Femur (tissue), 1 donor: ENCODE measurements at regions not wholly inside any gene's neighbourhood (a gene's known extent, or its start where the extent isn't known, plus 50 kb on each side); places are given as distances from the start of the nearest gene placed in this dataset.
A peak's percentile ranks its signal among the peaks of the same experiment; 100 is the strongest.
"Not testable (repeated sequence)": the region's sequence is repeated elsewhere in the genome, so short reads cannot be mapped to it uniquely, and the experiment has no call there.

Experiments used
- DNase-seq: peaks from one replicate; pipeline ENCODE4 v3.0.0-alpha.2; 2017

DNA sequence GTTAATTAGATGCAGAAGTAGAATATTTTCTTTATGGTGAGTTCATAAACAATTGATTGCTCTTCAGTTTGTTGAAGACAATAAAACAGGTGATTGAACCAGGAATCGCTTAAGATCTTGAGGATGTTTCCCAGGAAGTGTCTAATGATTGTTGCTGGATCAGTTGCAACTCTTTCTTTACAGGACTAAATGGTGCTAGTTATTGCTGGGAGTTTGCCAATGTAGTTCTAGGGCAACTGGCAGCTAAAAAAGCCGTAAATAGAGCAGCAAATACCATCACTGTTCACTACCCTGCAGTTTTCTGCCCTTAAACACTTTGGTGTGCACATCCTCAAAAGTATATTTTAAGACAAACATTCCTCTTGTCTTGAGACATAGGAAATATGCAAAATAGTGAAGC is 119.2 kb upstream of the ANK3 start:
- DNase-seq, result no peak

DNA sequence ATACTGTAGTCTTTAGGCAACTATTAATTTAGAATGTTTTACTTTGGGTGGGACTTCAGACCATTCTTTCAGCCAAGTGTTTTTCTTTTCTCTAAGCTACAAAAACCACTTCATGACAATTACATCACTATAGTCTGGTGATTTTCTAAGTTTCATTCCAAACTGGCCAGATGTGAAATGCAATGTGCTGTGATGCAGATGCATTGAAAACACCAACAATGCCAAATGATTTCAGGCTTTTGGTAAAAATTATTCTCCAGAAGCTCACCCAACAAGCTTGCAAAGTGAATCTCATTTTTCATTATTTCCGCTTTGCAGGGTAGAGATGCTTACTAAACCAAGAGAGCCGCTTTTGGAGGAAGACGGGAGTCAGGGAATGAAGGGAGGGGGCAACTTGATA is 118.4 kb upstream of the ANK3 start:
- no peak for DNase-seq

DNA sequence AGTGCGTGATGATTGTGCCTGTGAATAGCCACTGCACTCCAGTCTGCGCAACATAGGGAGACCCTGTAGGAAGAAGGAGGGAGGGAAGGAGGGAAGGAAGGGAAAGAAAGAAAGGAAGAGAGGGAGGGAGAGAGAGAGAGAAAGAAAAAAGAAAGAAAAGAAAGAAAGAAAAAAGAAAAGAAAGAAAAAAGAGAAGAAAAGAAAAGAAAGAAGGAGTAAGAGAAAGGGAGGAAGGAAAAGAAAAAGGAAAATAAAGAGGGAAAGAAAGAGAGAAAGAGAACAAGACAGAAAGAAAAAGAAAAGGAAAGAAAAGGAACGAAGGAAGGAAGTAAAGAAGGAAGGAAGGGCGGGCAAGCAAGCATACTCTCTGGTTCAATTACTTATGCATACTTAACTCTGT is 112.9 kb upstream of the ANK3 start:
- no peak for DNase-seq

GRCh38 chr10:60498985-60499384 is 109.3 kb upstream of the ANK3 start:
- no peak for DNase-seq

DNA sequence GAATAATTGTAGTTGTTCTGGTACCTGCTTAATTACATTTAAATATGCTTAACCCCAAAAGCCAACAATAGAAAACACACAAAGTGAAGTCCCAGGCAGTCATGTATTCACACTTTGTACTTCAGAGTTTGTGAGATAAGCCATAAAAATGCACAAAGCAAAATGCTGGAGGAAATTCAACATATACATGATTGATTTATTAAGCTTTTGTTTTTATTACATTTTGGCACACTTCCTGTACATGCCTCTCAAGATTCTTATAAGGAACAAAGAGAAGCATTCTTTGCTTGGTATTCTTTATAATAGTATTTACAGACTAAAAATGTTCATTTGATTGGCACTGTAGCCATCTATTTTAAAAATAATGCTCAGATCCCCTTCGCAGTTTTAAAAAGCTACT is 107.7 kb upstream of the ANK3 start:
- no peak for DNase-seq

- DNase-seq, result no peak
Observed at GRCh38 chr10:60496181-60496580, 106.5 kb upstream of the ANK3 start.

- no peak for DNase-seq
Observed at GRCh38 chr10:60495338-60496055, 105.8 kb upstream of the ANK3 start.

GRCh38 chr10:60494774-60495173 is 105.1 kb upstream of the ANK3 start:
- no peak for DNase-seq

DNA sequence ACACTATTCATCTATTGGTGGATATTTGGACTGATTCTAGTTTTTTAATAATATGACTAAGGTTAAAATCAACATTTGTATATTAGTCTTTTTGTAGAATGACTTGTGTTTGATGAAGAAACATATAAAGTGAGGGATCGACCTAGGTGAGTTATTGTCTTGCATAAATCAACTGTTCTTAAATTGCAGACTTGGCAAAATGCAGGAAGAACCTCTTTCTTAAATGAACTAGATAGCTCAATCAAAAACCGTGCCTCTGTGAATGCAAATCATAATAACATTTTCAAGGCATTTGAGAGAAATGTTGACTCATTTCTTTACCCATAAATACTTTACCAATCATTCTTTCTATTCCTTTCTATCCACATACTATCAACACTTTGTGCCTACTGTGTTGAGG is 101.5 kb upstream of the ANK3 start:
- DNase-seq, result no peak

- no peak for DNase-seq
Observed at GRCh38 chr10:60490013-60490412, 100.3 kb upstream of the ANK3 start.

DNA sequence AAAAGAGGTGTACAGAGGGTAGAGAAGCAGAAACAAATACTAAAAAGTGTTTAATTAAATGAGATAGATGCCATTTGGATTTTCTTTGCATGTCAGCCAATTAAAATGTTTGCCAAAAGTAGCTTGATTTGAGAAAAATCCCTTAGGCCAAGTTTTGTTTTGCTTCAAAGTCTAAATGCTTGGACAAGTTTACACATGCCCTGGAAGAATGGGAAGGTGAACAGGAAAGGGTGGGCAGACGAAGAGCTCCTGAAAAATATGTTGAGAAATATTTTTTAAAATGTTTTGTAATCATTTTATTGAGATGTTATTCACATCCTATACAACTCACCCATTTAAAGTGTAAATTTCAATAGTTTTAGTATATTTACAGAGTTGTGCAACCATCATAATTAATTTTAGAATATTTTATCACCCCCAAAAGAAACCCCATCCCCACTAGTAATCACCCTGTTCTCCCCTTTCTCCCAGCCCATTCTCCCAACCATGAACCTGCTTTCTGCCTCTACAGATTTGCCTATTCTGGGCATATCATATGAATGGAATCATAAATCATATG is 98.5 kb upstream of the ANK3 start:
- DNase-seq, result no peak

DNA sequence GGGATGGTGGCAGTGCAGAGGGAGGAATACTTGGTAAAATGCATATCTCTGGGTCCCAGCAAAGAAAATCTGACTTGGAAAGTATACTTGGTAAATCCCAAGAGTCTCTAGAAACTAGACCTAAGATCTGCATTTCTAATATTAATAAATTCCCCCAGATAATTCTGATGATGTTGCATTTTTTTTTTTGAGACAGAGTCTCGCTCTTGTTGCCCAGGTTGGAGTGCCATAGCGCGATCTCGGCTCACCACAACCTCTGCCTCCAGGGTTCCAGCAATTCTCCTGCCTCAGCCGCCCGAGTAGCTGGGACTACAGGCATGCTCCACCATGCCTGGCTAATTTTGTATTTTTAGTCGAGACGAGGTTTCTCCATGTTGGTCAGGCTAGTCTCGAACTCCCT is 97.9 kb upstream of the ANK3 start:
- DNase-seq, result no peak

DNA sequence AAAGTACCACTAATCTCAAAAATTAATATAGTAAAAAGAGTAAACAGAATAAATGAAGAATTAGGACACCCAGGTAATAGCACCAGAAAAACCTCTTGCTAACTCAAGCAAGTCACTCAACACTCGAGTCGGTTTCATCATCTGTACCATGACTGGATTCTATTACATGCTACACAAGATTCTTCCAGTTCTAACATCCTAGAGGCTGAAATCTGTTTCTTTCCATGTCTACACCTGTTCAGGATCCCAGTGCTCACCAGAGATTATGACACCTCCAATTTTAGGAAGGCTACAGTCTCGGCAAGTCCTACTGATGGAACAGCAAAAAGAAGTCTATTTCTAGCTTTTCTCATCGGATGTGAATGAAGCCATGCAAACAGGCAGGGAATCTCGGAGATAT is 95.3 kb upstream of the ANK3 start:
- no peak for DNase-seq

DNA sequence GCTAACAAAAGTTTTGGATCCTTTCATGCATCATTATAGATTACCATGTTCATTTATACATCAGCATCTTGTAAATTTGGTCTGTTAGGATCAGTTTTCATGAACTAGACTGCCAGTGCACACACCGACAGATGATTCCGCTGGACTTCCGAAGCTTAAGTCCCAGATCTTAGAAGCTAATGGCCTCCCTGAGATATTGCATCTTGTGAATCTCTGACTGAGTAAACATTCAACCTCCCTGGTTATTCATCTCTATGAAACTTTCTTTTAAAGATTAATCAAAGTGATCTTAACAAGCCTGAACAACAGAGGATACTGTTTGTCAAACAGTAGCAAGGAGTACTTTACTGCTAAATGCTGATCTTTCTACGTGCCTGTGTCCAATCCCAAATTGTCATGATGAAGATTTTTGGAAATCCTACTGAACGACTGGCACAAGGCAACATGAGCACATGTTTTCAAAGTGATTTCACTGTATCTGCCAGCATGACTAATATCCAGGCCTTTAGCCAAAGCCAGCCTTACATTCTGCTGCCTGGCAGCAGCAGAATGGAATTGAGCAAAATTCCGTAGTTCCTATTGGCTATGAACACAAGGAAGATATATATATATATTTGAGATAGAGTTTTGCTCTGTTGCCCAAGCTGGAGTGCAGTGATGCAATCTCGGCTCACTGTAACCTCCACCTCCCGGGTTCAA is 91.3 kb upstream of the ANK3 start:
- DNase-seq, result peak; percentile 53

DNA sequence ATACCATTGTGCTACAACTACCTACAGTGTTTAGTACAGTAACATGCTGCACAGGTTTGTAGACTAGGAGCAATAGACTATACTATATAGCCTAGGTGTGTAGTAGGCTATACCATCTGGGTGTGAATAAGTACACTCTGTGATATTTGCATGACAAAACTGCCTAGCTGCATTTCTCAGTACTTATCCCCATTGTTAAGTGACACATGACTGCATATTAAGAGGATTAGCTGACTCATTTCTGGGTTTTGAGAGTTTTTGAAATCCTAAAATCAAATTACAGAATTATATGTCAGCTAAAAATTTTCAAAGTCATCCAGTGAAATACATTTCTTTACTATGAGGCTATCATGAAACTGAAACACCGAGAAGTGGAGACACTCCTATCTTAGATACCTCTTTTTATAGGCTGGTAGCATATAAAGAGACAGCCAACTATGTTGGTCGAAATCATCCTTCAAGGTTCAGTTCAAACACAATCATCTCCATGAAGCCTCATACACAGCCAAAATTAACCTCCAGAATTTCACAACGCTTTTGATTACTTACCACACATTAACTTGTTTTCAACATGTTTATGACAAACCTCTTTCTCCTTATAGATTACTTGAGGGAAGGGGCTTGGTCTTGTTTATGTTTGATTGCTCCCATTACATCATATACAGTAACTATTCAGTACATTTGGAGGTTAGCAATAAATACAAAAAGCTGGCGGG is 89.8 kb upstream of the ANK3 start:
- DNase-seq, result no peak

- DNase-seq, result no peak
Observed at GRCh38 chr10:60476451-60476850, 86.8 kb upstream of the ANK3 start.

DNA sequence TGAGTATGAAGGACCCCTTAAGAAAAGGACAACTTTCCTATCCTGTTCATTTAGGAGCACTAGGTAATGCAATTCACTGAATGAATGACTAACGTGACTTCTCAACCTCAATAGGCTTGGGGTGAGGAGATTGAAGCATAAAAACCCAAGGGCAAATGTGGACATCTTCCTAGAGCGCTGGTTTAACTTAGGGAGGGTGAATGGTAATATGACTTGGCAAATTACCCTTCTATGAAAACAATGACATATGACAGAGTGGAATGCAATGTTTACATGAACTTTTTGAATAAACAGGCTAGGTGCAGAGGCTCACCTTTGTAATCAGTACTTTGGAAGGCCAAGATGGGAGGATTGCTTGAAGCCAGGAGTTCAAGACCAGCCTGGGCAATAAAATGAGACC is 83.9 kb upstream of the ANK3 start:
- DNase-seq, result no peak

GRCh38 chr10:60470091-60470490 is 80.4 kb upstream of the ANK3 start:
- no peak for DNase-seq

GRCh38 chr10:60469147-60469546 is 79.5 kb upstream of the ANK3 start:
- not testable (repeated sequence) for DNase-seq

GRCh38 chr10:60467202-60467546 is 77.5 kb upstream of the ANK3 start:
- DNase-seq, result no peak

DNA sequence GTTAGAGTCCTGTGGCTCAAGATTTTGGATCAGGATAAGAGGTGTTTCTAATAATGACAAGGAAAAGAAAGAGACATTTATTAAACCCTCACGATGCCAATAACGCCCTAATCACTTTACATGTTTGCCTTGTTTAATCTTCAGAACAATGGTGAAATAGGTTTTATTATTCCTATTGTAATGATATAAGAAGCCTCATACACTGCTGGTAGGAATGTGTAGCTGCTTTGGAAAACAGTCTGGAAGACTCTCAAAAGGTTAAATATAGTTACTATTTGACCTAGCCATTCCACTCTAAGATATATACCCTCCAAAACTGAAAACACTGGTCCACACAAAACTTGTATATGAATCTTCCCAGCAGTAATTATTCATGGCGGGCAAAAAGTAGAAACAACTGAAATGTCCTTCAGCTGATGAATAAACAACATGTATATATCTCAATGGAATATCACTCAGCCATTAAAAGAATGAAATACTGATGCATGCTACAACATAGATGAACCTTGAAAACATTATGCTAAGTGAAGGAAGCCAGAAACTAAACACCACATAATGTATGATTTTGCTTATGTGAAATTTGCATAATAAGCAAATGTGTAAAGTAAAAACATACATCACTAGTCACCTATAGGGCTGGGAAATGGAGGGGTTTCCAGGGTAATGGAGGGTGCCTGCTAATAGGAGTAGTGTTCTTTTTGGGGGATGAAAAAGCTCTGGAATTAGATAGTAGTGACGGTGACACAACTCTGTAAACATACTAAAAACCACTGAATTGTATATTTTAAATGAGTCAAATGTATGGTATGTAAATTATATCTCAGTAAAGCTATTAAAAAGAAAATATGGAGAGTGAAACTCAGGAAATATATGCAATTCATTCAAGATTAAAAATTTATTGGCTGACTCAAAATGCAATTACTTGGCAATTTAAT is 76.9 kb upstream of the ANK3 start:
- no peak for DNase-seq

DNA sequence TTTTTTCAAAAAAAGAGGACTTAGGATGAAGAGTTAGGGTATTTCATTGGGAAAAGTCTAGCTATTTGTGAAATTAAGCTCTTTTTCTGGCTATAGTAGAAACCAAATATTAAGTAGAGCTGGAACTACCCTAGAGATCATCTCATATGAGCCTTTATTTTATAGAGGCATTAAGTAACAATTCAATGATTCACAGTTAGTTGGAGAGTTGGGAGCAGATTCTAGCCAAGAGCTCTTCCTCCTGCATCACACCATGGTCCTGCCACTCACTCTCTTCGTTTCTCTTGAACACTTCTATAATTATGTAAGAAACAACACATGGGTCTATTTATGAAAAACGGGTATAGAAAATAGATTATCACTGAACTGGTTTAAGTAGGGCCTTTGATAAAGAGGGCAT is 76.1 kb upstream of the ANK3 start:
- no peak for DNase-seq

- no peak for DNase-seq
Observed at GRCh38 chr10:60464659-60465058, 75.0 kb upstream of the ANK3 start.
